ENCODE measurements at regions not wholly inside any gene's neighbourhood (a gene's known extent, or its start where the extent isn't known, plus 50 kb on each side); places are given as distances from the start of the nearest gene placed in this dataset.

DNA sequence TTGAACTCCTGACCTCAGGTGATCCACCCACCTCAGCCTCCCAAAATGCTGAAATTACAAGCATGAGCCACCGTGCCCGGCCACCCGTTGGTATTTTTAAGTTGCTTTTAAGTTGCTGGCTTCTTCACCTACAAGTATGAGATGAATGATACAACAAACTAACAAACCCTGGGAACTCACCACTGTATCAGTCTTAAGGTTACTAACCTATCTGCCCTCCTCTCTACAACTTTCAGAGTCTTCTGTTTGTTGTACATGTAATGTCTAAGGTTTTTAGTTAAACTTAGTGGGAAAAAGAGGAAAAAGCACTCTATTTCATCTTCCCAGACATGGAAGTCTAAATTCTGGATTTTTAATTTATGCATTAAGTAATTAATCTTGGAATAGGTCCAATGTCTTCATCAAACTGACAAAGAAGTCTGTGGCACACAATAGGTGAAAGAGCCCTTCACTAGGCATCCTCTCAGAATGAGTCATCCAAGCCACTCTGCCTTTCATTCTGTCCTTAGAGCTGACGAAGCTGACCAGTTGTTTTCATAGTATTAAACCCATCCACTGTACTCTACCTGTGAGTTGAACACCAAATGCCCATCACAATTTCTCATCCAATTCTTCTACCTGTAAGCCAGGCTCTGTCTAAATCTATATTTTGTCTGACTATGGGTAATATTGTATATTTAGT lies 936.1 kb downstream of the TUSC7 start:
- TF ChIP-seq, protein P1, sequence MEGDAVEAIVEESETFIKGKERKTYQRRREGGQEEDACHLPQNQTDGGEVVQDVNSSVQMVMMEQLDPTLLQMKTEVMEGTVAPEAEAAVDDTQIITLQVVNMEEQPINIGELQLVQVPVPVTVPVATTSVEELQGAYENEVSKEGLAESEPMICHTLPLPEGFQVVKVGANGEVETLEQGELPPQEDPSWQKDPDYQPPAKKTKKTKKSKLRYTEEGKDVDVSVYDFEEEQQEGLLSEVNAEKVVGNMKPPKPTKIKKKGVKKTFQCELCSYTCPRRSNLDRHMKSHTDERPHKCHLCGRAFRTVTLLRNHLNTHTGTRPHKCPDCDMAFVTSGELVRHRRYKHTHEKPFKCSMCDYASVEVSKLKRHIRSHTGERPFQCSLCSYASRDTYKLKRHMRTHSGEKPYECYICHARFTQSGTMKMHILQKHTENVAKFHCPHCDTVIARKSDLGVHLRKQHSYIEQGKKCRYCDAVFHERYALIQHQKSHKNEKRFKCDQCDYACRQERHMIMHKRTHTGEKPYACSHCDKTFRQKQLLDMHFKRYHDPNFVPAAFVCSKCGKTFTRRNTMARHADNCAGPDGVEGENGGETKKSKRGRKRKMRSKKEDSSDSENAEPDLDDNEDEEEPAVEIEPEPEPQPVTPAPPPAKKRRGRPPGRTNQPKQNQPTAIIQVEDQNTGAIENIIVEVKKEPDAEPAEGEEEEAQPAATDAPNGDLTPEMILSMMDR (IDR thresholded peaks at IDR 0.05), result no peak
- TF ChIP-seq POLR2A (IDR thresholded peaks at IDR 0.05), result no peak

Data from adrenal gland (tissue), 5 donors.